Keratinocyte (primary cell): ENCODE measurements at regions not wholly inside any gene's neighbourhood (a gene's known extent, or its start where the extent isn't known, plus 50 kb on each side); places are given as distances from the start of the nearest gene placed in this dataset.

Experiments
- DNase-seq: peaks from one replicate; pipeline ENCODE4 v3.0.0-alpha.2; 2011; ENCODE audit warnings: low read depth, missing footprints, low spot score
- FAIRE-seq: peaks from 2 replicates; lab custom pipeline; 2011; peaks lifted over from hg19 to GRCh38; lab: Jason Lieb, UNC
- H2AFZ ChIP-seq: 2 replicates; pipeline ENCODE4 v1.6.0; 2012; ENCODE audit warnings: low read length, control low read depth, inconsistent platforms; ENCODE audit not compliant: control insufficient read depth
- H3K27ac ChIP-seq: 2 replicates; pipeline ENCODE4 v1.5.1; 2011; ENCODE audit warnings: low read length; ENCODE audit not compliant: control insufficient read depth, insufficient read depth
- H3K27me3 ChIP-seq: 3 replicates; pipeline ENCODE4 v1.6.0; 2011; ENCODE audit warnings: low read length; ENCODE audit not compliant: control insufficient read depth, insufficient read depth; ENCODE audit errors: extremely low read depth
- H3K36me3 ChIP-seq, 2 experiments: 2 replicates in 1 of 2; 3 replicates in 1 of 2; pipeline ENCODE4 v1.5.1; 2011; ENCODE audit warnings: low read length in 2 of 2, mild to moderate bottlenecking in 1 of 2; ENCODE audit not compliant: control insufficient read depth in 2 of 2, insufficient read depth in 2 of 2; ENCODE audit errors: extremely low read depth in 1 of 2
- H3K4me1 ChIP-seq: 3 replicates; pipeline ENCODE4 v1.5.1; 2011; ENCODE audit warnings: low read length; ENCODE audit not compliant: control insufficient read depth, insufficient read depth; ENCODE audit errors: extremely low read depth
- H3K4me2 ChIP-seq: 3 replicates; pipeline ENCODE4 v1.6.0; 2011; ENCODE audit warnings: low read depth, low read length; ENCODE audit not compliant: control insufficient read depth, insufficient read depth; ENCODE audit errors: extremely low read depth
- H3K4me3 ChIP-seq, 3 experiments: fragments of 200-600 bp in 1 of 3; sonication (generic) in 1 of 3; 2 replicates in 2 of 3; 3 replicates in 1 of 3; pipeline ENCODE4 v1.5.1; 2011 to 2016; ENCODE audit warnings: low read length in 3 of 3, mild to moderate bottlenecking in 3 of 3, control low read depth in 2 of 3, inconsistent platforms in 1 of 3, low read depth in 1 of 3, mixed read lengths in 1 of 3, mixed run types in 1 of 3, moderate library complexity in 1 of 3; ENCODE audit not compliant: control insufficient read depth in 2 of 3, insufficient read depth in 2 of 3; ENCODE audit errors: extremely low read depth in 1 of 3
- H3K79me2 ChIP-seq: 2 replicates; pipeline ENCODE4 v1.6.0; 2012; ENCODE audit warnings: low read length; ENCODE audit not compliant: control insufficient read depth, insufficient read depth
- H3K9ac ChIP-seq: 3 replicates; pipeline ENCODE4 v1.6.0; 2011; ENCODE audit warnings: low read length; ENCODE audit not compliant: control insufficient read depth, insufficient read depth; ENCODE audit errors: extremely low read depth
- H3K9me1 ChIP-seq: 3 replicates; pipeline ENCODE4 v1.6.0; 2011; ENCODE audit warnings: low read length; ENCODE audit not compliant: control insufficient read depth, insufficient read depth; ENCODE audit errors: extremely low read depth
- H3K9me3 ChIP-seq: 2 replicates; pipeline ENCODE4 v1.5.1; 2012; ENCODE audit warnings: low read depth, low read length; ENCODE audit not compliant: control insufficient read depth
- H4K20me1 ChIP-seq: 3 replicates; pipeline ENCODE4 v1.6.0; 2011; ENCODE audit warnings: low read length; ENCODE audit not compliant: control insufficient read depth, insufficient read depth; ENCODE audit errors: extremely low read depth
- EZH2 ChIP-seq: IDR thresholded peaks from one replicate; pipeline ENCODE4 v1.6.1; 2012; ENCODE audit warnings: inconsistent platforms, mild to moderate bottlenecking, low read length, moderate library complexity
- dilution Hi-C: fragments of 300-500 bp; cut with MboI; formaldehyde crosslinking; loops from one replicate; pipeline ENCODE4 v1.7.0; 2020; ENCODE audit warnings: low sequenced_read_pairs; ENCODE audit not compliant: extremely low pct_ligation_motif_present
- TF ChIP-seq, protein P1 (sequence below), 3 experiments: IDR thresholded peaks in 1 of 3; conservative IDR thresholded peaks in 1 of 3; optimal IDR thresholded peaks in 1 of 3; 2 replicates in 2 of 3; 3 replicates in 1 of 3; pipeline versions ENCODE3 to v1.5.1; 2011; ENCODE audit warnings: low read length in 3 of 3, mild to moderate bottlenecking in 3 of 3, moderate library complexity in 2 of 3, control low read depth in 1 of 3, inconsistent platforms in 1 of 3; ENCODE audit not compliant: insufficient read depth in 2 of 3; ENCODE audit errors: extremely low read depth in 1 of 3

DNA sequence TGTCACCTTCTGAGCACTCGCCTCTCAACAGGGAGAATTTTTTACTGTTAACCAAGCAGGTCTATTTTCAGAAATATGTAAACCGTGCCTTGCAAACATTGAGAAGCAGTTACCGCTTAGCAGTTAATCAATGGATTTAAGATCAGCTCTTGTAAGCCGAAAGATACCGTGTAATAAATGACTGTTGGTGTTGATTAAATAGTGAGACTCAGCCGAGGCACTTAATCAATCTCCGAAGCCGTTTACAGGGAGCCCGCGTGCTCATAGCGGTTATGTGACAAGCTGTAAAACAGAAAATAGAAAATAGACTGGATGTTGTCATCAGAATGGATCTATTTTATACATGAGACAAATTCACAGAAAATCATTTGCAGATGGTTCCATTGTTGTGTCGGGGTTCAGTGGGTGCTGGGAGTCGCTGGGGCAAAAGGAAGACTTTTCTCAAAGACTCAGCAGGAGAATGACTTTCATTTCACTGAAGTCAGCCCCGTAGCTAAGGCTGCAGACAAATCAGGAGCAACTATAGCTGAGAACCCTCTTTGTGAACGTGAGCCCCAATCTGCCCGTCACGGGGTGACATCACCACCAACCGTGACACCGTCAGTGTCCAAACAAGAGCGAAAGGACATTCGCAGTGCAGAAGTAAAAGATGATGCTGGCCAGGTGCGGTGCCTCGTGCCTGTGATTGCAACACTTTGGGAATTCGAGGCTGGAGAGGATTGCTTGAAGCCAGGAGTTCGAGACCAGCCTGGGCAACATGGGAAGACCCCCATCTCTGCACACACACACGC, 275.3 kb downstream of the CRLF2 start:
- Histone ChIP-seq H3K79me2 (no peaks in the 10 kb centered on the region), H3K9ac (no peak overlapping the region), H3K36me3 (no peaks in the 10 kb centered on the region), H2AFZ (no peak overlapping the region), H3K27me3 (no peaks in the 10 kb centered on the region), H3K27ac (no peak overlapping the region), H4K20me1 (no peaks in the 10 kb centered on the region), H3K9me3 (peaks cover 5% of the 10 kb centered on the region), H3K4me3 (no peak overlapping the region), H3K9me1 (no peaks in the 10 kb centered on the region), H3K4me2 (no peak overlapping the region), H3K4me1 (no peaks in the 10 kb centered on the region)
- dilution Hi-C loops, result no loop called here
- no peak for FAIRE-seq
- no peak for DNase-seq
- TF ChIP-seq EZH2, result no peak

DNA sequence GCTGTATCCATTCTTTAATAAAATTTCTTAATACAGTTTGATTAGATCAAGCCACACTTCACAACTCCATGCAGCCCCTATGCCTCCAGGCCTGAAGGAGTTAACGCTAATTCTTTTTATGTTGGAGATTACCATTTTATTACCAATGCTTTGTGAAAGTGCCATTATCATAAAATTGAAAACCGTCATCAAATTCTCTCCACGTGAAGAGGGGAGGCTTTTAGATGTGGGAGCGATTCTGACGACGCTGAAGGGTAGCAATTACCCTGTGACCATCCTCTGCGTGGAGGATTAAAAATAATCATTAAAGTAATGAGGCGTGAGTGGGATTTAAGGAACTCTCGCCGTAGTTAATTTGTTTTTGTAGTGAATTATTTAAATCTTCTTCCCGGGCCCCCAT, 278.8 kb downstream of the CRLF2 start:
- no peak for FAIRE-seq
- H3K9me3 ChIP-seq, result no peaks in the 10 kb centered on the region
- no peaks in the 10 kb centered on the region for H3K4me1 ChIP-seq
- no peaks in the 10 kb centered on the region for H3K79me2 ChIP-seq
- H3K9me1 ChIP-seq, result no peaks in the 10 kb centered on the region
- H3K27ac ChIP-seq, result no peak overlapping the region
- no peaks in the 10 kb centered on the region for H4K20me1 ChIP-seq
- TF ChIP-seq EZH2, result no peak
- TF ChIP-seq, protein P1, sequence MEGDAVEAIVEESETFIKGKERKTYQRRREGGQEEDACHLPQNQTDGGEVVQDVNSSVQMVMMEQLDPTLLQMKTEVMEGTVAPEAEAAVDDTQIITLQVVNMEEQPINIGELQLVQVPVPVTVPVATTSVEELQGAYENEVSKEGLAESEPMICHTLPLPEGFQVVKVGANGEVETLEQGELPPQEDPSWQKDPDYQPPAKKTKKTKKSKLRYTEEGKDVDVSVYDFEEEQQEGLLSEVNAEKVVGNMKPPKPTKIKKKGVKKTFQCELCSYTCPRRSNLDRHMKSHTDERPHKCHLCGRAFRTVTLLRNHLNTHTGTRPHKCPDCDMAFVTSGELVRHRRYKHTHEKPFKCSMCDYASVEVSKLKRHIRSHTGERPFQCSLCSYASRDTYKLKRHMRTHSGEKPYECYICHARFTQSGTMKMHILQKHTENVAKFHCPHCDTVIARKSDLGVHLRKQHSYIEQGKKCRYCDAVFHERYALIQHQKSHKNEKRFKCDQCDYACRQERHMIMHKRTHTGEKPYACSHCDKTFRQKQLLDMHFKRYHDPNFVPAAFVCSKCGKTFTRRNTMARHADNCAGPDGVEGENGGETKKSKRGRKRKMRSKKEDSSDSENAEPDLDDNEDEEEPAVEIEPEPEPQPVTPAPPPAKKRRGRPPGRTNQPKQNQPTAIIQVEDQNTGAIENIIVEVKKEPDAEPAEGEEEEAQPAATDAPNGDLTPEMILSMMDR (optimal IDR thresholded peaks at IDR 0.05 in 1 of 3, IDR thresholded peaks at IDR 0.05 in 1 of 3, conservative IDR thresholded peaks at IDR 0.05 in 1 of 3; ENCODE audit: extremely low read depth in 1 of 3, insufficient read depth in 2 of 3, low read length in 3 of 3), result no peak
- H2AFZ ChIP-seq, result no peak overlapping the region
- no peak overlapping the region for H3K9ac ChIP-seq
- no peak overlapping the region for H3K4me2 ChIP-seq
- no peaks in the 10 kb centered on the region for H3K27me3 ChIP-seq
- dilution Hi-C loops, result no loop called here
- DNase-seq, result no peak
- H3K36me3 ChIP-seq, result no peaks in the 10 kb centered on the region
- no peak overlapping the region for H3K4me3 ChIP-seq

DNA sequence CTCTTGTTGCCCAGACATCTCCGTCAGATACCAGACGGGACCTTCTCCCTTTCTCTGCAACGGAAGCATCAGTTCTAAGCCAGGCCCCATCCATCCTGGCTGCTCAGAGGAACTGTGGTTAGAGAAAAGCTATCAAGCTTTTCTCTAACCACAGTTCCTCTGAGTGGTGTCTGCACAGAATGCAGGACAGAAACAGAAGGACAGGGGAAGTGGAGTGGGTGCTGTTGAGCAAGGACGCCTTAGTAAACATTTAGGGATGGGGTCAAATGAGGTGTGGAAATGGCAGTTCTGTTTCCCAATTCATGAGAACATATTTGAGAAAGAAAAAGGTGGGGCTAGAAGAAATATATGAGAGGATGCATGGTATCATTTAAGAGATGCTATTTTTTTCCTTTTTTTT, 283.8 kb downstream of the CRLF2 start:
- Histone ChIP-seq H4K20me1 (no peaks in the 10 kb centered on the region), H3K4me1 (no peaks in the 10 kb centered on the region), H3K79me2 (no peaks in the 10 kb centered on the region), H3K4me2 (no peak overlapping the region), H3K9me3 (peaks cover 2% of the 10 kb centered on the region), H3K4me3 (no peak overlapping the region), H3K9me1 (no peaks in the 10 kb centered on the region), H3K27me3 (no peaks in the 10 kb centered on the region), H2AFZ (no peak overlapping the region), H3K9ac (no peak overlapping the region), H3K36me3 (no peaks in the 10 kb centered on the region), H3K27ac (no peak overlapping the region)
- no peak for DNase-seq
- no peak for TF ChIP-seq EZH2
- TF ChIP-seq, protein P1 (optimal IDR thresholded peaks at IDR 0.05 in 1 of 3, IDR thresholded peaks at IDR 0.05 in 1 of 3, conservative IDR thresholded peaks at IDR 0.05 in 1 of 3; ENCODE audit: extremely low read depth in 1 of 3, insufficient read depth in 2 of 3, low read length in 3 of 3), result no peak
- FAIRE-seq, result no peak
- dilution Hi-C loops, result no loop called here
